Lung (tissue), 11 donors: ENCODE measurements at regions not wholly inside any gene's neighbourhood (a gene's known extent, or its start where the extent isn't known, plus 50 kb on each side); places are given as distances from the start of the nearest gene placed in this dataset.
A peak's percentile ranks its signal among the peaks of the same experiment; 100 is the strongest.

ENCODE experiments used
- ATAC-seq: fragments of 200-7000 bp; cut with Tn5 transposase; one replicate; pipeline ENCODE4 v1.9.1; 2020; ENCODE audit warnings: moderate number of reproducible peaks; ENCODE audit not compliant: insufficient read depth, low FRiP score
- DNase-seq, 3 donors: peaks; one replicate each; pipeline ENCODE4 v3.0.0-alpha.2; 2013 to 2017
- H3K27ac ChIP-seq, 2 donors: one replicate each; pipeline ENCODE4 v1.5.1; 2013; ENCODE audit warnings: mild to moderate bottlenecking in 2 of 2, moderate library complexity in 2 of 2, control low read depth in 1 of 2, inconsistent platforms in 1 of 2, low read depth in 1 of 2, low read length in 1 of 2
- H3K27me3 ChIP-seq, 3 donors: one replicate each; pipeline ENCODE4 v1.5.1; 2013; ENCODE audit warnings: low read length in 2 of 3; ENCODE audit not compliant: control insufficient read depth in 3 of 3, insufficient read depth in 3 of 3
- H3K36me3 ChIP-seq, 4 donors: one replicate each; pipeline ENCODE4 v1.5.1; 2013; ENCODE audit warnings: low read length in 4 of 4, mild to moderate bottlenecking in 1 of 4, moderate library complexity in 1 of 4; ENCODE audit not compliant: control insufficient read depth in 4 of 4, insufficient read depth in 4 of 4
- H3K4me1 ChIP-seq, 5 donors: one replicate each; pipeline ENCODE4 v1.5.1; 2013; ENCODE audit warnings: low read length in 5 of 5, mild to moderate bottlenecking in 2 of 5, moderate library complexity in 1 of 5; ENCODE audit not compliant: control insufficient read depth in 5 of 5, insufficient read depth in 5 of 5
- H3K4me3 ChIP-seq: one replicate; pipeline ENCODE4 v1.5.1; 2013; ENCODE audit warnings: mild to moderate bottlenecking, control low read depth, moderate library complexity
- H3K9ac ChIP-seq, 2 donors: one replicate each; pipeline ENCODE4 v1.5.1; 2013; ENCODE audit warnings: low read length in 2 of 2, control low read depth in 1 of 2; ENCODE audit not compliant: insufficient read depth in 1 of 2
- H3K9me3 ChIP-seq, 4 donors: one replicate each; pipeline ENCODE4 v1.5.1; 2013; ENCODE audit warnings: low read length in 3 of 4, mild to moderate bottlenecking in 1 of 4, moderate library complexity in 1 of 4; ENCODE audit not compliant: control insufficient read depth in 4 of 4, insufficient read depth in 3 of 4
- WGBS, 2 donors: extraction: QIAGEN DNeasy Blood & Tissue Kit; methylation state at CpG; one replicate each; pipeline ENCODE4 v1.1.7; 2013; 5-methylcytosine and 5-hydroxymethylcytosine counted together
- TF ChIP-seq, protein P1 (sequence below): IDR thresholded peaks from 2 replicates; pipeline ENCODE4 v1.5.1; 2012; ENCODE audit warnings: mild to moderate bottlenecking; ENCODE audit errors: control extremely low read depth, extremely low read depth
- donor health status: control.
- donor health status: control.
- donor health status: Bipolar disorder and iron deficiency.
- donor health status: healthy.
- donor health status: DM: yes; HTN: yes; CAD: no.

DNA sequence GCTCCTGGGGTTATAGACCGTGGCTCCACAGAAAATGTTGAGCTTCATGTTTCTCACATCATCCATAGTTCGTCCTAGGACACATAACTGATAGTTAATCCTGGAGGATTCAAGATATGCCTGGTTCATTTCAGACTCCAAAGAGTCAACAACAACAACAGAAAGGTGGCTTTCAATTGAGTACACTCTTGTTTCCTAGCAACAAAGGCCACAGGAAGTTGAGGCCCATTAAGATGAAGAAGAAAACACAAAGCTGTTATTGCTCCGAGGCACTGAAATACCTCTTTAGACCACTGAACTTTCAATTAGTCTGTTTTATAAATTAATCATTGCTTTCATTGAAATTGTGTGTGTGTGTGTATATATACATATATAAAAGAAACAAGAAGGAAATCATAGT lies 154.5 kb downstream of the YIPF5 start:
- DNase-seq (peak in 1 of 3 donors; percentile 8), ATAC-seq (no peak)
- TF ChIP-seq, protein P1, sequence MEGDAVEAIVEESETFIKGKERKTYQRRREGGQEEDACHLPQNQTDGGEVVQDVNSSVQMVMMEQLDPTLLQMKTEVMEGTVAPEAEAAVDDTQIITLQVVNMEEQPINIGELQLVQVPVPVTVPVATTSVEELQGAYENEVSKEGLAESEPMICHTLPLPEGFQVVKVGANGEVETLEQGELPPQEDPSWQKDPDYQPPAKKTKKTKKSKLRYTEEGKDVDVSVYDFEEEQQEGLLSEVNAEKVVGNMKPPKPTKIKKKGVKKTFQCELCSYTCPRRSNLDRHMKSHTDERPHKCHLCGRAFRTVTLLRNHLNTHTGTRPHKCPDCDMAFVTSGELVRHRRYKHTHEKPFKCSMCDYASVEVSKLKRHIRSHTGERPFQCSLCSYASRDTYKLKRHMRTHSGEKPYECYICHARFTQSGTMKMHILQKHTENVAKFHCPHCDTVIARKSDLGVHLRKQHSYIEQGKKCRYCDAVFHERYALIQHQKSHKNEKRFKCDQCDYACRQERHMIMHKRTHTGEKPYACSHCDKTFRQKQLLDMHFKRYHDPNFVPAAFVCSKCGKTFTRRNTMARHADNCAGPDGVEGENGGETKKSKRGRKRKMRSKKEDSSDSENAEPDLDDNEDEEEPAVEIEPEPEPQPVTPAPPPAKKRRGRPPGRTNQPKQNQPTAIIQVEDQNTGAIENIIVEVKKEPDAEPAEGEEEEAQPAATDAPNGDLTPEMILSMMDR, result no peak
- peaks cover 0 to 2% (median 0%) of the 10 kb centered on the region in 5 donors for H3K4me1 ChIP-seq
- peaks cover 0 to 6% (median 0%) of the 10 kb centered on the region in 4 donors for H3K9me3 ChIP-seq
- H3K27me3 ChIP-seq, result no peaks in the 10 kb centered on the region
- no peak overlapping the region for H3K4me3 ChIP-seq
- H3K9ac ChIP-seq, result no peak overlapping the region
- H3K27ac ChIP-seq, result no peak overlapping the region
- no peaks in the 10 kb centered on the region for H3K36me3 ChIP-seq
- WGBS, 2 donors, result 62 to 69% methylated on average over 3 of the region's 3 CpGs

- 92 to 94% methylated on average over 7 of the region's 7 CpGs for WGBS, 2 donors
- ATAC-seq (no peak), DNase-seq (no peak)
- peaks cover 0 to 6% (median 0%) of the 10 kb centered on the region in 4 donors for H3K9me3 ChIP-seq
- no peak overlapping the region for H3K9ac ChIP-seq
- H3K27me3 ChIP-seq, result no peaks in the 10 kb centered on the region
- TF ChIP-seq, protein P1, result no peak
- peaks cover 0 to 2% (median 0%) of the 10 kb centered on the region in 5 donors for H3K4me1 ChIP-seq
- no peak overlapping the region for H3K4me3 ChIP-seq
- H3K36me3 ChIP-seq, result no peaks in the 10 kb centered on the region
- H3K27ac ChIP-seq, result no peak overlapping the region
Measured at GRCh38 chr5:144017119-144017518, 153.3 kb downstream of the YIPF5 start.

GRCh38 chr5:144017631-144018030 lies 152.8 kb downstream of the YIPF5 start:
- 84 to 94% methylated on average over 6 of the region's 6 CpGs for WGBS, 2 donors
- H3K4me3 ChIP-seq, result no peak overlapping the region
- H3K27me3 ChIP-seq, result no peaks in the 10 kb centered on the region
- no peak for DNase-seq
- H3K27ac ChIP-seq, result no peak overlapping the region
- TF ChIP-seq, protein P1, result no peak
- peaks cover 0 to 2% (median 0%) of the 10 kb centered on the region in 5 donors for H3K4me1 ChIP-seq
- H3K9ac ChIP-seq, result no peak overlapping the region
- H3K36me3 ChIP-seq, result no peaks in the 10 kb centered on the region
- H3K9me3 ChIP-seq, result peaks cover 0 to 6% (median 0%) of the 10 kb centered on the region in 4 donors
- ATAC-seq, result no peak

GRCh38 chr5:144024090-144024489 lies 146.4 kb downstream of the YIPF5 start:
- peaks cover 0 to 2% (median 0%) of the 10 kb centered on the region in 4 donors for H3K9me3 ChIP-seq
- WGBS, 2 donors, result 91 to 97% methylated on average over 1 of the region's 1 CpG
- ATAC-seq, result no peak
- H3K27ac ChIP-seq, result no peak overlapping the region
- TF ChIP-seq, protein P1, result no peak
- DNase-seq, result no peak
- no peak overlapping the region for H3K9ac ChIP-seq
- H3K36me3 ChIP-seq, result no peaks in the 10 kb centered on the region
- H3K27me3 ChIP-seq, result peaks cover 0 to 3% (median 0%) of the 10 kb centered on the region in 3 donors
- peaks cover 0 to 10% (median 1%) of the 10 kb centered on the region in 5 donors for H3K4me1 ChIP-seq
- H3K4me3 ChIP-seq, result no peak overlapping the region
